GM21786 (cell line): ENCODE measurements at regions not wholly inside any gene's neighbourhood (a gene's known extent, or its start where the extent isn't known, plus 50 kb on each side); places are given as distances from the start of the nearest gene placed in this dataset.
"Not testable (repeated sequence)": the region's sequence is repeated elsewhere in the genome, so short reads cannot be mapped to it uniquely, and the experiment has no call there.

Experiments
- ATAC-seq: cut with Tn5 transposase; IDR thresholded peaks from one replicate; pipeline ENCODE4 v1.9.1; 2021; ENCODE audit not compliant: unreplicated experiment

DNA sequence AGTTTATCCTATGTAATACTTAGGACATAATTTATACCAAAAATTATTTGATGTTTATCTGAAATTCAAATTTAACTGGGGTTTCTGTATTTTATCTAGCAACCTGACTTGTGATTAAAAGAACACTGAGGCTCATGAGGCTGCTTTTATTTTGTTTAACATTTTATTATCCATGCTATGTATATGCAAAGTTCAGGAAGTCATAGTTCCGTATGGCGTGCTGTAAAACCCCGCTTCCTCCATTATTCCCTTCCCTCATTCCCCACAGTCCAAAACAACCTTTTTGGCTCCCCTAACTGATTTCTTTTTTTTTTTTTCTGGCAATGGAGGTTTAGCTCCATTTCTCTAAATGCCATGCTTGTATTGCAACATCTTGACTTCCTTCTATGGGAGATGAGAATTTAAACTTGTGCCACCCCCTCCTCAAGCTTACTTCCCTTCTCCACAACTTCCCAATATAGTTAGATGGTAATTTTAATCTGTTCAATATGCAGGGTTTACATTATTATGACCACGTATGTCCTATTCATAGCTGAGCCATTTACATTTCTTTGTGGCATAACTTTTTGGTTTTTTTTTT, 138.0 kb upstream of the DNAH14 start:
- ATAC-seq = no peak

DNA sequence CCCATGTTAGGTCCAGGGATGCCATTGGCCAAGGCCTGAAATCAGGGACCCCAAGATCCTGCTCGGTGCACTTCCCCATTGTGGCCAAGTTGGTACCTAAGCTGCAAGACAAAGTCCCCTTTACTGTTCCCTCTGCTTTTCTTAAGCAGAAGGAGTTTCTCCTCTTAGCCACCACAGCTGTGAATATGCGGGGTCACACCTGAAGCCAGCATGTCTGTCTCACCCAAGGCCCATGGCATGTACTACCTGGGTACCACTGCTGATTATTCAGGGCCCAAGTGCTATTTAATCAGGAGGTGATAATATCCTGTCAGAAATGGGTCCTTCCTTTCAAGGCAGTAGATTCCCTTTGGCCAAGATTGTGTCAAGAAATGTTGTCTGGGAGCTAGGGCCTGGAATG, 133.9 kb upstream of the DNAH14 start:
- no peak for ATAC-seq

DNA sequence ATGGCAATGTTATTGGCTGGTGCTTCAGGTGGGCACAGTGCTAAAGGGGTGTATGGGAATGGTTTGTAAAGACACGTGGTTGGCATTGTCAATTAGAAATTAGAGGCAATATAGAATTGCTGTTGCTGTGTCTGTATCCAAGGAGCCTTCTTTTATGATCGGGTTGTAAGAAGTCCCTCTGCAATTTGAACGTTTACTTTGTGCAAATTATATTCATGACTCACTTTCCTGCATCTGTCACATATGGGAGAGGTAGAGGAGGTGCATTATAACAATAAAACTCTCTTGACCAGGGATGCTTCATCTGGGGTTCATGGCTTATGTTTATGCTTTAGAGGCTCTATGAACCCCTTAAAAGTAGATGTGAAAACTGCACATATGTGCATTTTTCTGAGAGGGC, 130.4 kb upstream of the DNAH14 start:
- no peak for ATAC-seq

DNA sequence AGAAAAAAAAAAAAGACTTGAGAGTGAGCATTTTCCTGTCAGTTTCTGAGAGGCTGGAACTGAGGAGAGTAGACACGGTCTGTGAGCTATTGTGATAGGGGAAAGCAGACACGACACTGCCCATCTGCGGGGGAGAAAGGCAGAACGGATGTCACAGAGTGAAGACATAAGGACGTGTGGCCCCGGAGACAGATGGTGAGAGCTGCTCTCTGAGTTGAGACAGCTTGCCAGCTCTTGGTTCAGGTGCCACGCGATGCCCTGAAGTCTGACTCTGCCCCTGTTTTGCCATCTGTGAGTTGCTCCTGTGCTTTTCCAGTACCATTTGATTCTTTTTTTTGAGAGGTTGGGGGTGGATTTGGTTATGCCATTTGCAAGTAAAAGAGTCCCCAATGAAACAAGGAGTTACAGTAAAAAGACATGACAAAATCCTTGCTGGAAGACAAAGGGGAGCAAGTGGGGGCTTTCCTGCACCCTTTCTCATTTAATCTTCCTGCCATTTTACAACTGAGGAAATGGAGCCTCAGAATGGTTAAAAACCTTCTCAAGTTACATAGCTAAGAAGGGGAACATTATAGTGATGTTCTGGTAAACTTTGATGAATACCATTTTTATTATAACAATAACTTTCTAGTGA, 128.9 kb upstream of the DNAH14 start:
- ATAC-seq = no peak

DNA sequence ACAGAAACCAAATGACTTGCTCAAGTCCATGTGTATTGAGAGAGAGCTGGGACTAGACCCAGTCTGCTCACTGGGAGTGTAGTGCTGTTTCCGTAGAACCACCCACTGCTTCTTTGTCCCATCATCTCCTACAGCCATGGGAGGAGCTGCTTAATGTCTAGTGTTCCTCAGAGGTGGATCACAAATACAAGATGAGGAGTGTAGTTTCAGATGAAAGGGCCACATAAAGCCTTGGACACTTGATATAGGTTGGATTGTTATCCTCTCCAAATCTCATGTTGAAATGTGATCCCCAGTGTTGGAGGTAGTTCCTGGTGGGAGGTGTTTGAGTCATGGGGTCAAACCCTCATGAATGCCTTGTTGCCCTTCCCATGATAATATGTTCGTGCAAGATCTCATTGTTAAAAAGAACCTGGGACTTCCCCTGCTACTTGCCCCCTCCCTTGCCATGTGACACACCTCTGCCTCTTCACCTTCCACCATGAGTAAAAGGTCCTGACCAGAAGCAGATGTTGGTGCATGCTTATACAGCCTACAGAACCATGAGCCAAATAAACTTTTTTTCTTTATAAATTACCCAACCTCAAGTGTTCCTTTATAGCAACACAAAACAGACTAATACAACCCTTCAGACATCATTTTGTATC, 127.5 kb upstream of the DNAH14 start:
- ATAC-seq = no peak

DNA sequence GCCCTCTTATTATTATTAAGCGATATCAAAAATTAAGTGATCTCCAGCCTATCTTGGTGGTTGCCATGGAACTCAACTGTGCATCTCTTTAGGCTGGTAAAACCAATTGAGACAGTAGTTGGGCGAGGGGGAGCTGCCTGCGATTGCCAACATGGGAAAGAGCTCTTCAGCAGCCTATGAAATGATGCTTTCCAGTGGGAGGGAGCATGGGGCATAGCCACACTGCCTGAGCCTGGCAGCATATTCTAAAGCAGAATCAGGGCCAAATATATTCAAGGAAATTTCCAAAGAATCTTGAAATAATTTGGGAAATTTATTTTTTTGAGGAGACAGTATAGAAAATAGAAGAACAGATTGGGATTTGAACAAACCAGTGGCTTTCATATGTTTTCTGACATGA, 126.9 kb upstream of the DNAH14 start:
- no peak for ATAC-seq

DNA sequence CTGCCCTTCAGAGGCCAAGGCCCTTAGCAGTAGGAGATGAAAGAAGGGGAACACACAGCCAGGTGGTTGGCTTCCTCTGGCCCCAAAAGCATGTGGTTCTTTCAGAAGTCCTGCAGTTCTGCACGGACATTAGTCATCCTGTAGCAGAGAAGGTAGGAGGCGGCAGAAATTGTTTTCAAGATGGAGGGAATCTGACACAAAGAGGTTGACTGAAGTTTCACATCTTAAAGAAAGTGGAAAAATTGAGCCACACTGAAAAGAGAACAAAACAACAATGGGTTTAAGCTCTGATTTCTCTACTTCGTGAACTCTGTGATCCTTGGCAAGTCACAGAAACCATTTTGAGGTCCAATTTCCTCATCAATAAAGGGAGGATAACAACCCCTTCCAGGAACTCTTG, 125.3 kb upstream of the DNAH14 start:
- ATAC-seq = peak; percentile 32

DNA sequence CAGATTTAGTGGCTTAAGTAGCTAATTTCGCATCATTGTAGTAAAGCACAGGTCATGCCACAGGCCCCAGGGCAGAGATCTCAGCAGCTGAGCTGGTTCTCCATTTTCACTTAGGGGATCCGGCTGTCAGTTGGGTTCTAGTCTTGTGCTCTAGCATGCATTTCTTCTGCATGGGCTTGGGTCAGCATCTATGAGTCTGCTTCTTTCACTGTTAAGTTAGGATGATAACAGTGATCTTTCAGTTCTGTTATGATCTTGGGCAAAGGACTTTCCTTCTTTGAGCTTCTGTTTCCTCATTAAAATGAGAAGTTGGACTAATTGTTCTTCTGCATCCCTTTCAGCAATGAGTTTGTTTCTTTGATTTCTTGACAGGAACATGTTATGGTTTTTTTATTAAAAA, 123.6 kb upstream of the DNAH14 start:
- no peak for ATAC-seq

DNA sequence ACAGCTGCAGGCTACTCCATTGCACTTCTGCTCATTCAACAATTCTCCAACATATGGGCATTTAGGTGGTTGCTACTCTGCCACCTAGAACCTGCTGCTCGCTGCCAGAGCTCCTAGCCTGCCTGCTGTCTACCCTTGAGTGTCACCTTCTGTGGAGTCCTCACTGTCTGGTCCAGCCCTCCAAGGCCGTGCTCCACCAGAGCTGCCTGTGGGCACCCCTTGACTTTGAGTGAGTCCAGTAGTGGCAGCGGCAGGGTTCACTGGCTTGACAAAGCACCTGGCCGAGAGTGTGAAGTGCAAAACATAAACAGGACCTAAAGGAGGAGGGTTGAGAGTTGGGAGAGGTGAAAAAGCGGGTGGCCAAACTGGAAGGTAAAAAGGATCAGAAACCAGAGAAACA, 120.3 kb upstream of the DNAH14 start:
- no peak for ATAC-seq

DNA sequence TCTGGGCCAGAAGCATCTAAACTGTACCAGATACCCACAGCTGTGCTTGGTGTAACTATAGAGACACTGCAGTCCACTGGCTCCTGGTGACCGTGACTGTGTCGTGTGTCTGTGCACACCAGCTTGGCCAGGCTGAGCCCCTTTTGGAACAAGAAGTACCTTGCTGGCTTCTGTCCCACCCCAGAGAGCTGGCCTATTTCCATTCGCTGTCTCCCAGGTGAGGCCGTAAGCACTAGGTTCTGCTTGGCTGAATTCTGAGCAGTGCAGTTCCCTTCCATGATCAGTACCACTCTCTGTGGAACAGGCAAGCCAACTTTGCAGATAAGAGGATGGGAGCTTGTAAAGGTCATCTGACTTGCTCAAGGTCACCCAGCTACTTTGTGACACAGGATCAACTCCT, 119.9 kb upstream of the DNAH14 start:
- no peak for ATAC-seq

DNA sequence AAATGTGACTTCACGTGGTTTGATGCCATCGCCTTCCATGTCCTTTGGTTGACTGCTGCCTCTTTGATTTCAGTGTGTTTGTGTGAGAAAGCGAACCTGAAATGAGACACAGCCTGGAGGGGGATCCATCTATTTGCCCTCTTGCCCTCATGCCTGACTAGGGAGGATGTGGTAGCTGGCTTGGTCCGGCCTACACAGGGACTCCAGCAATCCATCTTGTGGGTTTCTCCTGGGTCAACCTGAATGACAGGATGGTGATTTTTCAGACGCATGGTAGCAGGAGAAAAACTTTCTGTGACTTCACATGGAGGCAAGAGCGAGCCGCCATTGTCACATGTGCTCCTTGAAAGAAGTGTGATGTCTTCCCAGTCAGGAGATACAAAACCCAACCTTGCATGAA, 117.9 kb upstream of the DNAH14 start:
- no peak for ATAC-seq

DNA sequence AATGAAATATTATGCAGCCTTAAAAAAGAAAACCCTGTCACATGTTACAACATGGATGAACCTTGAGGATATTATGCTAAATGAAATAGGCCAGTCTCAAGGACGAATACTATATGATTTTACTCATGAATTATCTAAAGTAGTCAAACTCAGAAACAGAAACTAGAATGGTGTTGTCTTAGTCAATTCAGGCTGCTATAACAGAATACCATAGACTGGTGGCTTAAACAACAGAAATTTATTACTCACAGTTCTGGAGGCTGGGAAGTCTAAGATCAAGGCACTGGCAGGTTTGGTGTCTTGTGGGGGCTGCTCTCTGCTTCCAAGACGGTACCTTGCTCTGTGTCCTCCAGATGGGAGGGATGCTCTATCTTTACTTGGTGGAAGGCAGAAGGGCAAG, 113.8 kb upstream of the DNAH14 start:
- no peak for ATAC-seq

DNA sequence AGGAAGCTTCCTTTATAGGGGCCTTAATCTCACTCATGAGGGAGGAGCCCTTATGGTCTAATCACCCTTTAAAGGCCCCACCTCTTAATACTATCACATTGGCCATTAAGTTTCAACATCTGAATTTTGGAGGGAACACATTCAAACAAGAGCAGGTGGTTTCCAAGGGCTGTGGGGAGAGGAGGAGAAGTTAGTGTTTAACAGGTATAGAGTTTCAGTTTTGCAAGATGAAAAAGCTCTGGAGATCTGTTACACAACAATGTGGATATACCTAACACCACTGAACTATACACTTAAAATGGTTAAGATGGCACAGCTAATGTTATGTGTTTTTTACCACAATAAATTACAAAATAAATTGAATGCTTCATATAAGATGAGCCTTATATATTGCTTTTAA, 113.4 kb upstream of the DNAH14 start:
- ATAC-seq = no peak

DNA sequence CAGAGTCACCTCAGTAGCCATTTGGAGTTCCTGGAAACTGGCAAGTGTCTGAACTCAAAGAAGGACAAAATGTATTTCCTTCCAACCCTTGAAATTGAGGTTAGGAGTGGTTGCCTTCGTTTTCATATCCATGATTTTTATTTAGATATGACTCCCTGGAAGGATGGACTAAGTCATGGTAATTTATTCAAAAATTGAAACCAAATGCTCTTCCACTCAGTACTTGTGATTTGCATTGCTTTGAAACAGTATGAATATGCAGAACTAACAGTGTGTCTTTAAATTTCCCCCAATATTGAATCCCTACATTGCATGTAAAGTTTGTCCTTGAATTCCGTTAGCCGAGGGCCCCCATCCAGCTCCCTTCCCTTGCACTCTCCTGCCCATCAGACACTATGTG, 112.1 kb upstream of the DNAH14 start:
- ATAC-seq = no peak

DNA sequence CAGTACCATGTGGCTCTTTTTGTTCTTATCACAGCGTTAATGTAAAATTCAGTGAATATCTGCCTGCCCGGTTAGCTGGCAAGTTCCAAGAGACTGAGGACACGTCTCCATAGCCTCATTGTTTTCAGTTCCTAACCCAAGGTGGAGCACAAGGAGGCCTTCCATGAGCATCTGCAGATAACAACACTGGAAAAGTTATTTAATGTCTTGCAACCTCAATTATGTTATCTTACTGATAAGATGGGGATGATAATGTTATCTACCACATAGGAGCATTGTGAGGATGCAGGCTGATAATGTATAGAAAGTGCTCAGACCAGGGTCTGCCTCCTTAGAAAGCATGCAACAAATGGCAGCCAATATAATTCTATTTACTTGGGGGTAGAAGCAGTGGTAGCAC, 109.6 kb upstream of the DNAH14 start:
- ATAC-seq = no peak

DNA sequence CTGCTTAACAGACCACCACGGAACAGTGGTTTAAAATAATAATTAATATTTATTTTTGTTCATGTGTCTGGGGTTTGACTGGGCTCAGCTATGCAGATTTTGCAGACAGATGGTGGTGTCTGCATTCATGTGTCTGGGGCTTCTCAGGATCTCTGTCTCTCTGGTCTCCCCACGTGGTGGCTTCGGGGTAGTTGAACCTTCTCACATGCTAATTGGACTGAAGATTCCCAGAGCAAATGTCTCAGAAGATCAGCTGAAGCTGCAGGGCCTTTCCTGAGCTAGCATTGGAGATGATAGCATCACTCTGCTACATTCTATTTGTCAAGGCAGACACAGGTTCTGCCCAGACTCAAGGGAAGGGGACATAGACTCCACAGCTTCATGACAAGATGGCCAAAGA, 109.1 kb upstream of the DNAH14 start:
- ATAC-seq = no peak

DNA sequence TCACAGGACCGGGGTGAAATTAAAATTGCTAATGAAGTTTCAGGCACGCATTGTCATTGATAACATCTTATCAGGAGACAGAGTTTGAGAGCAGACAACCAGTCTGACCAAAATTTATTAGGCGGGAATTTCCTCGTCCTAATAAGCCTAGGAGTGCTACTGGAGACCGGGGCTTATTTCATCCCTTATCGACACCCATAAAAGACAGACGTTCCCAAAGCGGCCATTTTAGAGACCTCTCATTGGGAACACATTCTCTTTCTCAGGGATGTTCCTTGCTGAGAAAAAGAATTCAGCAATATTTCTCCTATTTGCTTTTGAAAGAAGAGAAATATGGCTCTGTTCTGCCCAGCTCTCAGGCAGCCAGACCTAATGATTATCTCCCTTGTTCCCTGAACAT, 107.7 kb upstream of the DNAH14 start:
- ATAC-seq = not testable (repeated sequence)

DNA sequence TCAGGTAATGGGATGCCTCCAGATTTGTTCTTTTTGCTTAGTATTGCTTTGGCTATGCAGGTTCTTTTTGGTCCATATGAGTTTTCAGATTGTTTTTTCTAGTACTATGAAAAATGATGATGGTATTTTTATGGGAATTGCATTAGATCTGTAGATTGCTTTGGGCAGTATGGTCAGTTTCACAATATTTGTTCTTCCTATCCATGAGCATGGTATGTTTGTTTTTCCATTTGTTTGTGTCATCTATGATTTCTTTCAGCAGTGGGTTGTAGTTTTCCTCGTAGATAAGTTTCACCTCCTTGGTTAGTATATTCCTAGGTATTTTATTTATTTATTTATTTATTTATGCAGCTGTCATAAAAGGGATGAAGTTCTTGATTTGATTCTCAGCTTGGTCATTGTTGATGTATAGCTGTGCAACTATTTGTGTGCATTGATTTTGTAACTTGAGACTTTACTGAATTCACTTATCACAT, 103.9 kb upstream of the DNAH14 start:
- no peak for ATAC-seq

DNA sequence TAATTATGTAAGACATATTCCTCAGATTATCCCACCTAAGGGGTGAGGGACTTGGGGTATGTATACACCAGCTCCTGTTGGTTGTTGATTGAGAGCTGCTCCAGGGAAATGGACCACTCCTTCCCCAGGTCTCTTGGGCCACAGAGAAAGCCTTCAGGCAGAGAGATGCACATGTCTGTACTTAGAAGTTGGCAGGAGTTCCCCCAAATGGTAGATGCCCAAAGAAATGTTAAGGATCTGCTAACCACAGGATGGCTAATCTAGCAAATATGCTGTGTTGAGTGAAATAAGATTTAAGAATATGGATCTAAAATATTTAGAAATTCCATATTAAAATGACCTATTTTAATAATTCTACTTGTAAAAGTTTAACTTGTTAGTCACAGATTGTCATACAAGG, 100.8 kb upstream of the DNAH14 start:
- ATAC-seq = no peak

DNA sequence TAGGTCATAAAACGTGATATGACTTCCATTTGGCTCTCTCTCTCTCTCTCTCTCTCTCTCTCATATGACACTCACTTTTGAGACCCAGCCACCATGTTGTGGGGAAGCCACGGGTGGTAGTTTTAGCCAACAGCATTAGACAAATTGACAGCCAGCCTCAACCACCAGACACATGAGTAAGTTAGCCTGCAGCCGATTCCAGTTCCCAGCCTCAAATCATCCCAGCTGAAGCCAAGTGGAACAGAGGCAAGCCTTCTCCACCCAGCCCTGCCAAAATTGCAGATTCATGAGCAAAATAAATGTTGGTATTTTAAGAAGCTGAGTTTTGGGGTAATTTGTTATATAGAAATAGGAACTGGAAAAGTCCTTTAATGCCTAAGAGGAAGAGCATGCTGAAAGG, 98.0 kb upstream of the DNAH14 start:
- ATAC-seq = no peak

DNA sequence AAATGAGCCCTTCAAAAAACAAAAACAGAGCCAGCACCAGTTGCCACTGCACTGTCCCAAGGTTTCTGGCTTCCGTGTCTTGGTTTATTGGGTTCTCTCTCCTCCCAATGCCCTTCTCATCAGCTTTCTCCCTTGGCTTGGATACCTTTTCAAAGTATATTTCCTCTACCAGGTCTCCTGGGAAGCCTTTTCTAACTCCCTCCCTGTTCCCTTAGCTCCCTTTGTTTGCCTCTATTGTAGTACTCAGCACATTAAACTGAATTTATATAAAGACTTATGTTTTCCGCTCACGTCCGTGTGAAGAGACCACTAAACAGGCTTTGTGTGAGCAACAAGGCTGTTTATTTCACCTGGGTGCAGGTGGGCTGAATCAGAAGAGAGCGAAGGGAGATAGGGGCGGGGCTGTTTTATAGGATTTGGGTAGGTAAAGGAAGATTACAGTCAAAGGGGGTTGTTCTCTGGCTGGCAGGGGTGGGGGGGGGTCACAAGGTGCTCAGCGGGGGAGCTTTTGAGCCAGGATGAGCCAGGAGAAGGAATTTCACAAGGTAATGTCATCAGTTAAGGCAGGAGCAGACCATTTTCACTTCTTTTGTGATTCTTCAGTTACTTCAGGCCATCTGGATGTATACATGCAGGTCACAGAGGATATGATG, 89.7 kb upstream of the DNAH14 start:
- ATAC-seq = not testable (repeated sequence)

DNA sequence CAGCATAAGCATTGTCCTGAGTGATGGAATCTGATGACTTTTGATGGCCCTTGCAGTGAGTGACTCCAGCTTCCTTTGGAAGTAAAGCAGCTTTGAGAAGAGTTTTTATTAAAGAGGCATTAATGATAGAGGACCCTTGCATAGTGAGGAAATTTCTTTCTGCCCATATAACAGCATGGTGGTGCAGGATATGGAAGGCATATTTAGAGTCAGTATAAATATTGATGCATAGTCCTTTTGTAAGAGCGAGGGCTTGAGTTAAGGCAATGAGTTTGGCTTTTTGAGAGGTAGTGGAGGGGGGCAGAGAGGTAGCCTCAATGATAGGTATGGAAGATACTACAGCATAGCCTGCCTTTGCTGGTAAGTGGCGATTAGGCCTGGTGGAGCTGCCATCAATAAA, 87.7 kb upstream of the DNAH14 start:
- not testable (repeated sequence) for ATAC-seq
